HepG2 (cell line): ENCODE measurements at regions not wholly inside any gene's neighbourhood (a gene's known extent, or its start where the extent isn't known, plus 50 kb on each side); places are given as distances from the start of the nearest gene placed in this dataset.

ENCODE experiments used
- ATAC-seq: fragments of 200-7000 bp; cut with Tn5 transposase; 3 replicates; pipeline ENCODE4 v1.9.1; 2020; ENCODE audit warnings: mild to moderate bottlenecking, moderate library complexity
- BruUV-seq: library from RNA; stranded (reverse); fragments of 400-500 nt; replicated peaks from 2 replicates; lab custom pipeline; 2021; lab: Mats Ljungman, UMichigan
- CTCF ChIA-PET: fragments of 300-600 bp; formaldehyde crosslinking; extraction: SDS; loops from one replicate; lab custom pipeline; 2021; ENCODE audit warnings: low total read pairs, inconsistent platforms, low intra/inter-chr PET ratio; lab: Yijun Ruan, JAX
- POLR2A ChIA-PET: fragments of 350-600 bp; sonication (Branson Sonifier 250); formaldehyde crosslinking; loops from one replicate; lab custom pipeline; 2020; ENCODE audit warnings: antibody characterized with exemption, inconsistent platforms; lab: Yijun Ruan, JAX
- DNase-seq: peaks from one replicate; pipeline ENCODE4 v3.0.0-alpha.2; 2015; ENCODE audit warnings: low spot score
- FAIRE-seq: peaks from 3 replicates; lab custom pipeline; 2011; peaks lifted over from hg19 to GRCh38; lab: Jason Lieb, UNC
- H2AFZ ChIP-seq: one replicate; pipeline ENCODE4 v1.6.1; 2011; ENCODE audit warnings: low read length, inconsistent platforms
- H3K27ac ChIP-seq: fragments of 300-600 bp; 3 replicates; pipeline ENCODE4 v1.8.0; 2011; ENCODE audit warnings: mixed run types, mild to moderate bottlenecking, mixed read lengths, low read length, inconsistent platforms; ENCODE audit not compliant: insufficient read depth; ENCODE audit errors: extremely low read length
- H3K27me3 ChIP-seq, 2 experiments: fragments of 200-600 bp in 1 of 2; 2 replicates in 1 of 2; 3 replicates in 1 of 2; pipeline versions ENCODE4 v1.6.0 to v1.8.0; 2011; ENCODE audit warnings: low read length in 2 of 2, mild to moderate bottlenecking in 2 of 2, moderate library complexity in 2 of 2, inconsistent platforms in 1 of 2; ENCODE audit not compliant: insufficient read depth in 2 of 2, control insufficient read depth in 1 of 2
- H3K36me3 ChIP-seq, 2 experiments: fragments of 200-600 bp in 1 of 2; replicated peaks in 1 of 2; 2 replicates in 1 of 2; 3 replicates in 1 of 2; pipeline versions ENCODE4 v1.5.1 to v1.8.0; 2011; ENCODE audit warnings: low read length in 2 of 2, inconsistent platforms in 1 of 2; ENCODE audit not compliant: insufficient read depth in 2 of 2, control insufficient read depth in 1 of 2
- H3K4me1 ChIP-seq: 2 replicates; pipeline ENCODE4 v1.5.1; 2012; ENCODE audit warnings: low read length, inconsistent platforms; ENCODE audit not compliant: insufficient read depth
- H3K4me2 ChIP-seq: 2 replicates; pipeline ENCODE4 v1.6.0; 2011; ENCODE audit warnings: low read depth, low read length, inconsistent platforms
- H3K4me3 ChIP-seq, 3 experiments: fragments of 200-600 bp in 1 of 3; sonication (generic), shearing (Covaris generic) in 1 of 3; replicated peaks in 1 of 3; 2 replicates each; pipeline ENCODE4 v1.5.1; 2011 to 2016; ENCODE audit warnings: low read length in 3 of 3, inconsistent platforms in 2 of 3, low read depth in 2 of 3, mild to moderate bottlenecking in 2 of 3, control low read depth in 1 of 3, mixed read lengths in 1 of 3; ENCODE audit not compliant: insufficient read depth in 1 of 3
- H3K79me2 ChIP-seq: one replicate; pipeline ENCODE4 v1.6.1; 2011; ENCODE audit warnings: low read length, inconsistent platforms; ENCODE audit not compliant: insufficient read depth
- H3K9ac ChIP-seq: 2 replicates; pipeline ENCODE4 v1.6.0; 2011; ENCODE audit warnings: mild to moderate bottlenecking, low read depth, low read length, inconsistent platforms; ENCODE audit not compliant: insufficient read depth
- H3K9me3 ChIP-seq: 2 replicates; pipeline ENCODE4 v1.5.1; 2012; ENCODE audit warnings: mild to moderate bottlenecking, low read length
- H4K20me1 ChIP-seq: 2 replicates; pipeline ENCODE4 v1.6.0; 2011; ENCODE audit warnings: inconsistent platforms, mild to moderate bottlenecking, low read length, moderate library complexity; ENCODE audit not compliant: insufficient read depth
- CEBPZ ChIP-seq: IDR thresholded peaks from 2 replicates; pipeline ENCODE4 v1.6.1; 2012; ENCODE audit warnings: low read length, improper control_type of control experiment
- CERS6 ChIP-seq: sonication (generic); formaldehyde crosslinking; IDR thresholded peaks from 2 replicates; pipeline ENCODE4 v1.5.0; 2020; ENCODE audit warnings: missing genetic modification reagents
- MTA1 ChIP-seq: sonication (generic); formaldehyde crosslinking; IDR thresholded peaks from 2 replicates; pipeline ENCODE4 v1.4.0; 2020; ENCODE audit warnings: missing genetic modification reagents, mild to moderate bottlenecking, borderline replicate concordance
- ZNF496 ChIP-seq: sonication (generic); formaldehyde crosslinking; IDR thresholded peaks from 2 replicates; pipeline ENCODE4 v1.8.1; 2023; ENCODE audit warnings: mild to moderate bottlenecking, moderate library complexity, missing genetic modification reagents; ENCODE audit not compliant: insufficient replicate concordance
- ZNF550 ChIP-seq: sonication (generic); formaldehyde crosslinking; IDR thresholded peaks from 2 replicates; pipeline ENCODE4 v1.4.0; 2020; ENCODE audit warnings: mild to moderate bottlenecking, missing genetic modification reagents, borderline replicate concordance
- WGBS: methylation state at CpG from one replicate; pipeline ENCODE4 v1.1.6; 2017; ENCODE audit warnings: low lambda C conversion rate; 5-methylcytosine and 5-hydroxymethylcytosine counted together
- in situ Hi-C: cut with HindIII; loops from 2 replicates; pipeline ENCODE4 v1.10.0; 2017; ENCODE audit warnings: low pct_unique_long_range_greater_than_20kb; ENCODE audit not compliant: extremely low pct_ligation_motif_present
- intact Hi-C: fragments of 100-400 bp; cut with micrococcal nuclease; formaldehyde crosslinking; loops from one replicate; pipeline ENCODE4 v1.10.0; 2022; ENCODE audit not compliant: unreplicated experiment
- TF ChIP-seq, protein P1 (sequence below): sonication (generic); formaldehyde crosslinking; IDR thresholded peaks from 2 replicates; pipeline ENCODE4 v1.5.1; 2020; ENCODE audit warnings: missing genetic modification reagents, mild to moderate bottlenecking, borderline replicate concordance
- TF ChIP-seq, protein P2 (sequence below): sonication (generic); formaldehyde crosslinking; IDR thresholded peaks from 2 replicates; pipeline ENCODE4 v1.4.0; 2020; ENCODE audit warnings: missing genetic modification reagents

DNA sequence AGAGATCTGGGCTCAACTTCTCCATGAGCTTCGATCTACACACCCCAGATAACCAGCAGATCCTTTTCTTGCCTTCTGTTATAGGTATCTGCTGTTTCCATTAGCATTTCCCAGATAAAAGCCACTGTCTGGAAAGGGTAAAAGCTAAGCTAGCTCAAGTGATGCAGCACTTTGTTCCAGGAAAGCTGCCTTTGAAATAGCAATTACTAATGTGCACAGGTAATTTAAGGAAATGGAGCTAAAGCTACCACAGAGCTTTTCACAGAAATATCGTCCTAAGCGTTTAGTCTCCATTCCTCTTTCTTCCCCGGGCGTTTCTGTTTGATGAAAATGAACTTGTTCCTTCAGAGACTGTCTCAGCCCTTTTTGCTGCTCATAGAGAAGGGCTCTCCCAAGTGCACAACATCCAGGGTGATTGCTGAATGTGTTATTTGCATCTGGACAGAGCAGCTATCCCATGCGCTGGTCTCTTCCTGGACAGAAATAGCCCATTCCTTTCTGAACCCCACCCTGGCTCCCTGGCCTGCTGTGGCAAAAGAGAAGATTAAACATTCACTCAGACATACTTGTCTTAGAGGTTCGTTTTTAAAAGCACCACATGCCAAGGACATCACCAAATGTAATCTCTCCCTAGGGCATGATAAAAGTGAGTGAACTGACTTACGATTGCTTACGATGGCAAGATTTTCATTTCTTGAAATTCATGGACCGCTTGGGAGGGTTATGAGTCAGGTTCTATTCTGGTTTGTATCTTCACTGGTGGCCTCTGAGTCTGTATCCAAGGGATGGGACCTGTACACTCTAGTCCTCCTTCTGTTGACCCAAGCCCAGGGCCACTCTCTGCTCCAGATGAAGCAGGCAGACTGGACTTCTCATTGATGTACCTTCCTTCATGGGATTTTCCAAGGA, 429.1 kb upstream of the CDH4 start:
- BruUV-seq: no TSS peak
- POLR2A ChIA-PET: no interaction called here
- in situ Hi-C loops: no loop called here

DNA sequence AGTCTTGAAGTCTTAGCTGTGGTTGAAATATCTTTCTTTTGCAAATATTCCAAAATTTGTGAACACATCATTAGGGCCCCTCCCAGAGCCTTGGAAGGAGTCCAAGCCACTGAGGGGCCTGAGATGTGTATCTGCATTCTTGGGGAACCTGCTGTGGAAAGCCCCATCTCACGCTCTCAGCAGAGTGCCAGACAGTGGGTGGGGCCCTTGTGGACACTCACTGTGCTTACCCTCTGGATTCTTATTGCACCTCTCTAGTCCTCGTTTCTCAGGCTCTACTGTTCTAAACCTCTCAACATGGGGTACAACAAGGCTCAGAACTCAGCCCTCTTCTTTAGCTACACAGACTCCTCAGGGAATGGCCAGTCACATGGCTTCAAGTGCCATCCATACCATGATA, 416.2 kb upstream of the CDH4 start:
- no peaks in the 10 kb centered on the region for H3K36me3 ChIP-seq
- CTCF ChIA-PET: no interaction called here
- no peak overlapping the region for H3K9ac ChIP-seq
- intact Hi-C loops: no loop called here
- no peak for TF ChIP-seq ZNF496 (CRISPR knock-in tag)
- TF ChIP-seq ZNF550 (CRISPR knock-in tag): no peak
- TF ChIP-seq CEBPZ: no peak
- TF ChIP-seq, protein P1, sequence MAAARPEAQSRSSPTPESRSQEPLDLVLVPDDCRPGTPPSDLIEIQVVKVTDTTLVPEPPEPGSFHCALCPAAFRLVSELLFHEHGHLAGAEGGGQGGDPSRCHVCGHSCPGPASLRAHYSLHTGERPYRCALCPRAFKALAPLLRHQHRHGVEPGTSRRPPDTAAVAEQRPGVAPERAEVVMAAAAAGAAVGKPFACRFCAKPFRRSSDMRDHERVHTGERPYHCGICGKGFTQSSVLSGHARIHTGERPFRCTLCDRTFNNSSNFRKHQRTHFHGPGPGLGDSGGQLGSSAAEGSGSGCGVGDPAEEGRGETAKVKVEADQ (CRISPR knock-in tag): no peak
- no peak for TF ChIP-seq CERS6 (CRISPR knock-in tag)
- TF ChIP-seq, protein P2, sequence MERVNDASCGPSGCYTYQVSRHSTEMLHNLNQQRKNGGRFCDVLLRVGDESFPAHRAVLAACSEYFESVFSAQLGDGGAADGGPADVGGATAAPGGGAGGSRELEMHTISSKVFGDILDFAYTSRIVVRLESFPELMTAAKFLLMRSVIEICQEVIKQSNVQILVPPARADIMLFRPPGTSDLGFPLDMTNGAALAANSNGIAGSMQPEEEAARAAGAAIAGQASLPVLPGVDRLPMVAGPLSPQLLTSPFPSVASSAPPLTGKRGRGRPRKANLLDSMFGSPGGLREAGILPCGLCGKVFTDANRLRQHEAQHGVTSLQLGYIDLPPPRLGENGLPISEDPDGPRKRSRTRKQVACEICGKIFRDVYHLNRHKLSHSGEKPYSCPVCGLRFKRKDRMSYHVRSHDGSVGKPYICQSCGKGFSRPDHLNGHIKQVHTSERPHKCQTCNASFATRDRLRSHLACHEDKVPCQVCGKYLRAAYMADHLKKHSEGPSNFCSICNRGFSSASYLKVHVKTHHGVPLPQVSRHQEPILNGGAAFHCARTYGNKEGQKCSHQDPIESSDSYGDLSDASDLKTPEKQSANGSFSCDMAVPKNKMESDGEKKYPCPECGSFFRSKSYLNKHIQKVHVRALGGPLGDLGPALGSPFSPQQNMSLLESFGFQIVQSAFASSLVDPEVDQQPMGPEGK (CRISPR knock-in tag): no peak
- TF ChIP-seq, all 625 proteins: peak for 0
- ATAC-seq (no peak), DNase-seq (no peak), FAIRE-seq (no peak)
- no TSS peak for BruUV-seq
- H3K27ac ChIP-seq: no peak overlapping the region
- in situ Hi-C loops: no loop called here
- H3K4me1 ChIP-seq: no peaks in the 10 kb centered on the region
- H4K20me1 ChIP-seq: no peaks in the 10 kb centered on the region
- H3K27me3 ChIP-seq: no peaks in the 10 kb centered on the region
- H3K4me3 ChIP-seq: no peak overlapping the region
- H2AFZ ChIP-seq: no peak overlapping the region
- H3K79me2 ChIP-seq: no peaks in the 10 kb centered on the region
- 5% methylated on average over 2 of the region's 2 CpGs for WGBS
- H3K9me3 ChIP-seq: peaks cover 78% of the 10 kb centered on the region
- no peak overlapping the region for H3K4me2 ChIP-seq
- POLR2A ChIA-PET: no interaction called here

More for the DNA sequence above, 429.1 kb upstream of the CDH4 start:
- 31% methylated on average over 10 of the region's 10 CpGs for WGBS
- no peak for ATAC-seq
- no peak for DNase-seq
- no peaks in the 10 kb centered on the region for H3K4me1 ChIP-seq
- FAIRE-seq: no peak
- H3K4me3 ChIP-seq: no peak overlapping the region
- no peak overlapping the region for H3K27ac ChIP-seq
- intact Hi-C loops: no loop called here
- H3K79me2 ChIP-seq: no peaks in the 10 kb centered on the region
- CTCF ChIA-PET: no interaction called here
- TF ChIP-seq MTA1 (CRISPR knock-in tag): no peak
- H3K9me3 ChIP-seq: peaks cover 89% of the 10 kb centered on the region
- H3K4me2 ChIP-seq: no peak overlapping the region
- no peaks in the 10 kb centered on the region for H4K20me1 ChIP-seq
- H3K36me3 ChIP-seq: no peaks in the 10 kb centered on the region
- no peak overlapping the region for H3K9ac ChIP-seq
- no peaks in the 10 kb centered on the region for H3K27me3 ChIP-seq
- H2AFZ ChIP-seq: no peak overlapping the region
